ENCODE measurements at regions not wholly inside any gene's neighbourhood (a gene's known extent, or its start where the extent isn't known, plus 50 kb on each side); places are given as distances from the start of the nearest gene placed in this dataset.

GRCh38 chr21:43294194-43294902 lies 125.5 kb downstream of the CRYAA start:
- no peak overlapping the region for H3K4me3 ChIP-seq
- TF ChIP-seq EP300 (IDR thresholded peaks at IDR 0.05) (no peak), POLR2A (IDR thresholded peaks at IDR 0.05) (no peak), CTCF (IDR thresholded peaks at IDR 0.05) (no peak)
- 82 to 84% methylated on average over 14 of the region's 14 CpGs for WGBS, 2 donors
- no peaks in the 10 kb centered on the region for H3K4me1 ChIP-seq
- no peak overlapping the region for H3K27ac ChIP-seq
- no peaks in the 10 kb centered on the region for H3K36me3 ChIP-seq
- H3K27me3 ChIP-seq, result no peaks in the 10 kb centered on the region
- H3K9me3 ChIP-seq, result peaks cover 0 to 30% (median 0%) of the 10 kb centered on the region in 4 donors
- no peak for DNase-seq (ENCODE audit: low spot score in 2 of 2)

DNA sequence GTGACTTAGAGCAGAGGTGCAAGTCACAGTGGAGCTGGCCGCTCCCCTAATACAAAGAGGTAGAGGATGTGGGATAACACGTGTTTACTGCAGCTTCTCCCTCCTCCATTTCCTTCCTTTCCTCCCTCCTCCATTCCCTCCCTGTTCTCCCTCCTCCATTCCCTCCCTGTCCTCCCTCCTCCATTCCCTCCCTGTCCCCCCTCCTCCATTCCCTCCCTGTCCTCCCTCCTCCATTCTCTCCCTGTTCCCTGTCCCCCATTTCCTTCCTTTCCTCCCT lies 124.0 kb downstream of the CRYAA start:
- no peak overlapping the region for H3K4me3 ChIP-seq
- H3K4me1 ChIP-seq, result peaks cover 0 to 12% (median 2%) of the 10 kb centered on the region in 4 donors
- no peaks in the 10 kb centered on the region for H3K27me3 ChIP-seq
- TF ChIP-seq CTCF (IDR thresholded peaks at IDR 0.05) (no peak), EP300 (IDR thresholded peaks at IDR 0.05) (no peak), POLR2A (IDR thresholded peaks at IDR 0.05) (no peak)
- DNase-seq (ENCODE audit: low spot score in 2 of 2), result no peak
- 75 to 76% methylated on average over 2 of the region's 2 CpGs for WGBS, 2 donors
- H3K9me3 ChIP-seq, result peaks cover 0 to 34% (median 0%) of the 10 kb centered on the region in 4 donors
- no peak overlapping the region for H3K27ac ChIP-seq
- H3K36me3 ChIP-seq, result no peaks in the 10 kb centered on the region

DNA sequence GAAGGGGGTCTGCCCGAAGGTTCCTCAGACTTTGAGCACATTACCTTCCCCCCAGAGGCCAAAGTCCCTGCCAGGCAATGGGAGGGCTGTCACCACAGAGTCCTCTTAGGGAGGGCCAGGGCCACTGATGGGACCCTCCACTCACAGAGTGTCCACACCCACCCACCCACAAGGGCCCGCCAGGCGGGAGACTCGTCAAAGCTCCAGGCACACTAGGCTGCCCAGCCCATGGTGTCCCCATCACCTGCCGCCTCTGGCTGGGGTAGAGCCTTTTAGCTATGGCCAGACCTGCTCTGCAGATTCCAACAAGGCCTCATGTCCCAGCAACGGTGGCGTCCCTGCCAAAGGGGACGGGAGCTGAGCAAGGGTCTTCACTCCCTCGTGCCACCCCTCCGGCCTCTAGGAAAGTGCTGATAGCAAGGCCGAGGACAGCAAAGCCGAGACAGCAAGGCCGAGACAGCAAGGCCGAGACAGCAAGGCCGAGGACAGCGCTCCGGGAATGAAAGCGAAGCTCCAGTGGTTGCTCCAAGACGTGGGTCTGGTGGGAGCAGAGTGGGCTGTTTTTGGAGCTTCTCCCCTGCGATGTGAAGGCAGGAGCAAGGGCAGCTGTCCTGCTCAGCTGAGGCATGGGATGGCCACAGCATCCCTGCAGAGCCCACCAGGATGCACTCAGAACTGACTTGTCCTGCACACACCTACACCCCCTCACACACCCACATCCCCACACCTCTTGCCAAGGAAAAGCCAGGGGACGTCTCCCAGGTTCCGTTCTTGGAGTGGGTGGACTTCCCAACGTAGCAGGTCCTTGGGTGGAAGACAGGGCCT lies 123.4 kb downstream of the CRYAA start:
- no peaks in the 10 kb centered on the region for H3K27me3 ChIP-seq
- DNase-seq (ENCODE audit: low spot score in 2 of 2), result no peak
- 93 to 98% methylated on average over 21 to 23 of the region's 23 CpGs for WGBS, 2 donors
- H3K36me3 ChIP-seq, result no peaks in the 10 kb centered on the region
- H3K27ac ChIP-seq, result no peak overlapping the region
- peaks cover 0 to 13% (median 2%) of the 10 kb centered on the region in 4 donors for H3K4me1 ChIP-seq
- H3K4me3 ChIP-seq, result no peak overlapping the region
- H3K9me3 ChIP-seq, result peaks cover 0 to 34% (median 0%) of the 10 kb centered on the region in 4 donors
- no peak for TF ChIP-seq CTCF (IDR thresholded peaks at IDR 0.05)
- TF ChIP-seq POLR2A (IDR thresholded peaks at IDR 0.05), result no peak
- TF ChIP-seq EP300 (IDR thresholded peaks at IDR 0.05), result no peak

- H3K27ac ChIP-seq, result no peak overlapping the region
- no peak for DNase-seq (ENCODE audit: low spot score in 2 of 2)
- H3K36me3 ChIP-seq, result no peaks in the 10 kb centered on the region
- H3K4me1 ChIP-seq, result peaks cover 0 to 13% (median 2%) of the 10 kb centered on the region in 4 donors
- H3K27me3 ChIP-seq, result no peaks in the 10 kb centered on the region
- no peak for TF ChIP-seq CTCF (IDR thresholded peaks at IDR 0.05)
- TF ChIP-seq EP300 (IDR thresholded peaks at IDR 0.05), result no peak
- TF ChIP-seq POLR2A (IDR thresholded peaks at IDR 0.05), result no peak
- no peak overlapping the region for H3K4me3 ChIP-seq
- WGBS, 2 donors, result 76 to 88% methylated on average over 8 to 14 of the region's 14 CpGs
- H3K9me3 ChIP-seq, result peaks cover 0 to 34% (median 0%) of the 10 kb centered on the region in 4 donors
These were observed 122.6 kb downstream of the CRYAA start for GRCh38 chr21:43291347-43291950.
